ENCODE measurements at regions not wholly inside any gene's neighbourhood (a gene's known extent, or its start where the extent isn't known, plus 50 kb on each side); places are given as distances from the start of the nearest gene placed in this dataset.

DNA sequence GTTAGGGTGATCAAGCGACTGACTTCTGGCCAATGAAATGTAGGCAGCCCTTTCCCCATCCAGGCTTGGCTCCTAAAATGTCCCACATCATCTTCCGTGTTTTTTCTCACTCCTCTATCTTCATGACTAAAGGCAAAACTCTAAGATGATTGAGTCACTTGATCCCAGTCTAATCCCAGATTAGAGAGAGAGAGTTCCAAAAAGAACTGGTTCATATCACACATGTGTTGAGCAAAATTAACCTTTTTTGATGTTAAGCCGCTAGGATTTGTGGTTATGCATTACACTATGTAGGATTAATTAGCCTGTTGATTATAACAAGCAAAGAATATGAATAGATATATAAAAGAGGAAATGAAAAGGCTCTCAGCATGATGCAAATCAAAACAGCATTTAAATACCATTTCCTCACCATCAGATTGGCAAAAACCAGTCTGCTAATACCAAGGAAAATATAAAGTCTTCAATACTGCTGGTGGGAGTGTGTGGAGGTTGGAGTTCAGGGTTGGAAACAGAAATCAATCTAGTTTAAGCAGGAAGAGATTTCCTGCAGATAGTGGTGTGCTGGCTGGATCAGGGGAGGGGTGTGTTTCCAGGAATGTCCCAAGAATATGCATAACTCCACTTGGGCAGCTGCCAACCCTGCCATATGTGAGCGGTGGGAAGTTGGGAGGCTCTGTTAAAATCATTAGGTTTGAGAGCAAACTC is 187.6 kb upstream of the S1PR3 start (continued):
- TF ChIP-seq USF2 (IDR thresholded peaks at IDR 0.05; ENCODE audit: low read length) (no peak), CEBPB (IDR thresholded peaks at IDR 0.05; ENCODE audit: low read depth, low read length) (no peak), TBP (IDR thresholded peaks at IDR 0.05; ENCODE audit: low read depth, low read length) (no peak)
- TF ChIP-seq, protein P1, sequence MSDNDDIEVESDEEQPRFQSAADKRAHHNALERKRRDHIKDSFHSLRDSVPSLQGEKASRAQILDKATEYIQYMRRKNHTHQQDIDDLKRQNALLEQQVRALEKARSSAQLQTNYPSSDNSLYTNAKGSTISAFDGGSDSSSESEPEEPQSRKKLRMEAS (IDR thresholded peaks at IDR 0.05) = no peak

All from H1 (cell line).